ENCODE measurements at regions not wholly inside any gene's neighbourhood (a gene's known extent, or its start where the extent isn't known, plus 50 kb on each side); places are given as distances from the start of the nearest gene placed in this dataset.
A peak's percentile ranks its signal among the peaks of the same experiment; 100 is the strongest.
"Not testable (repeated sequence)": the region's sequence is repeated elsewhere in the genome, so short reads cannot be mapped to it uniquely, and the experiment has no call there.

DNA sequence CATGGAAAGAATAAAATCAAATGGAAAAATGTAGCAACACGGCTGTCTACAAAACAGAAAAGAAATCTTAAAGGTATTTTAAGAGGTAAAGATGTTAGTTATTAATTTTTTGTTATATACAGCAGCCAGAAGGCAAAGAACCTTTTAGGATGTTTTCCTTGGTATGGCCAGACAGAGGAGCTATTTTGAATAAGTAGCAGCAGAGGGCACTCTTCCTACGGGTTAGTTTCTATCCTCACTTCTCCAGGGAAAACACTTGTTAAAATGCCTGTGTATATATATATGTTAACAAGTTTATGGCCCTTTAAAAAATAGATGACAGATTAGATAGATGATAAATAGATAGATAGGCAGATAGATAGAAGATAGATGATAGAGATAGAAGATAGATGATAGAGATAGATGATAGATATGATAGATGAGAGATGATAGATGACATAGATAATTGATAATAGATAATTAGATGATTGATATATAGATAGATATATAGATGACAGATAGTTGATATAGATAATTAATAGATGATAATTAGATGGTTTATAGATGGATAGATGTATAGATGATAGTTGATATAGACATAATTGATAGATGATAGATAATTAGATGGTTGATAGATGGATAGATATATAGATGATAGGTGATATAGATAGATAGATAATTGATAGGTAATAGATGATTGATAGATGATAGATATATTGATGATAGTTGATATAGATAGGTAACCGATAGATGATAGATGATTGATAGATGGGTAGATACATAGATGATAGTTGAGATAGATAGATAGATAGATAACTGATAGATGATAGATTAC, 57.8 kb upstream of the WIPF3 start:
- peak; percentile 54 to 64 for DNase-seq
- TF ChIP-seq POLR2A (IDR thresholded peaks at IDR 0.05; ENCODE audit: low read length), result no peak
- no peak for TF ChIP-seq GATA1 (IDR thresholded peaks at IDR 0.05; ENCODE audit: low read depth, low read length)

DNA sequence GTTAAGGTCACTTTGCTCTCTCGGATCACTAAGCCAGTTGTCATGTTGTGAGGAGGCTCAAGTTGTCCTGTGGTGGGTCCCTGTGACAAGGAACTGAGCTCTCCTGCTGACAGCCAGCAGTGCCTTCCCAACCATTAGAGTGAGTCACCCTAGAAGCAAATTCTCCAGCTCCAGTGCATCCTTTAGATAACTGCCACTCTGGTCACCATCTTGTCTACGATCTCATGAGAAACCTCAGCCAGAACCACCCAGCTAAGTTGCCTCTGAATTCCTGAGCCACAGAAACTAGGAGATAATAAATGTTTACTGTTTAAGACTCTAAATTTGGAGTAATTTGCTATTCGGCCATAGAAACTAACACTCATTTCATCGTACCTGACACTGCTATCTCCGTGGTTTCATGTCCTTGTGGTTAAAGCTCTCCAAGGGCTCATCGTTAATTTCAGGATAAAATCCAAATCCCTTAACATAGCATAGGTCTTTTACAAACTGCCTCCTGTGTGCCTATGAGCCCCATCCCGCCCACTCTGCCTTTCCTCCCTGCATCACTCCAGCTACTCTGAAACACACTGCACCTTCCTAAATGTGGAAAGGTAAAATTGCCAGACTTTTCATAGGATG, 56.5 kb upstream of the WIPF3 start:
- no peak for TF ChIP-seq POLR2A (IDR thresholded peaks at IDR 0.05; ENCODE audit: low read length)
- no peak for TF ChIP-seq GATA1 (IDR thresholded peaks at IDR 0.05; ENCODE audit: low read depth, low read length)
- peak; percentile 22 to 33 for DNase-seq

DNA sequence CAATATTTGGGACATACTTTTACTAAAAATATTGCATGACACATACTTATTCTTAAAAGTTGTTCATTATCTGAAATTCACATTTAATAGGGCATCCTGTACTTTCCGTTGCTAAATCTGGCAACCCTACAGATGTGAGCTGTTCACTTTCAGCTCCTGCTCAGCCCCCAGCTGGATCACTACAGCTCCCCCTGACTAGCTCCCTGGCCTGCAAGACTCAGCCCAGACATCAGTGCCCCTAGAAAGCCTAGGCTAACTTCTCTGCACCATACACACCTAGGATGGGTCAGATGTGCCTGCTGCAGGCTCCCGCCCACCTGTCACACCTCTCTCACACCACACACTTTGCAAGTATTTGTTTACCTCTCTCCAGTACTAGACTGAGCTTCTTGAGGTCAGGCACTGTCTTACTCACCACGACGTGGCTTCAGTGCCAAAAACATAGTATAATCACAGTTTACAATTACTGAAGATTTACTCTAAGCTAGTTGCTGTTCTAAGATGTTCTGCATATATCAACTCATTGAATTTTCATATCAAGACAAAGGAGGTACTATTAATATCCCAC, 55.9 kb upstream of the WIPF3 start:
- not testable (repeated sequence) for DNase-seq

DNA sequence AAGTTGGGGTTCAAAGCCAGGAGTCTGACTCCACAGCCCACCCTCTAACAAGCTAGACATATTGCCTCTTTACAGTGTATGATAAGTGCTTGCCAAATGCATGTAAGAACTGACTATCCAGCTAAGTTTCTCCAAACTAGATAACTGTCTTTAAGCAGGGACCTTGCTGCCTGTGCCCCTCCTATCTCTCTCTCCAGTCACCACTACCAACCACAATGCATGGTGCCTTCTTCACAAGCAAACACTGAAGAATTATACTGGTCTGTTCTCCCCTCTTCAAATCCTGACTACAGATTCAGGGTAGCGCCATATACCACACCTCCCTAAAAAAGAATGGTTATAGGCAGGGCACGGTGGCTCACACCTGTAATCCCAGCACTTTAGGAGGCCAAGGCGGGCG, 55.3 kb upstream of the WIPF3 start:
- DNase-seq, result peak; percentile 5 to 63

DNA sequence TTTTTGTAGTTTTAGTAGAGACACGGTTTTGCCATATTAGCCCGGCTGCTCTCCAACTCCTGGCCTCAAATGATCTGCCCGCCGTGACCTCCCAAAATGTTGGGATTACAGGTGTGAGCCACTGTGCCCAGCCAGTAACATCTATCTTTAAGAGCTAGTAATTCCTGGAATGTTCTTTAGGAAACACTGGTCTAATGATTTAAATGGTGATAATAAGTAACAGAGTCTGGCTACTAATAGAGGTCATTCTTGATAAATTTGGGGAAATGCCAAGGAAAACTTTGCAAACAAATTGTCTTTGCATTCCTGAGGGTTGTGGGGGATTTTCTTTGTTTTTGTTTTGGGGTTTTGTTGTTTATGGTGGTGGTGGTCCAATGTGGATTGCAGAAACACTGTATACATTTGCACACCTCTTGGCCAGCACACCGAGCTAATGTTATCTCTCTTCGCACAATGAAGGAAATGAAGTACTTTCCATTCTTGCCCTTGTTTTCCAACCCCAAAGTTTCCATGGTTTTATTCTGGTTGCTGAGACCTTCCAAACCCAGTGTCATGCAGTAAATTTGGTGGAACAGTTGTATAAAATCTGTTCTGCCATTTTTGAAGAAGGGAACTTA, 51.3 kb upstream of the WIPF3 start:
- DNase-seq, result no peak
- TF ChIP-seq GATA1 (IDR thresholded peaks at IDR 0.05; ENCODE audit: low read depth, low read length) (no peak), POLR2A (IDR thresholded peaks at IDR 0.05; ENCODE audit: low read length) (no peak)

All from erythroblast (primary cell).